ENCODE measurements at regions not wholly inside any gene's neighbourhood (a gene's known extent, or its start where the extent isn't known, plus 50 kb on each side); places are given as distances from the start of the nearest gene placed in this dataset.

GRCh38 chr6:33875141-33875581, 71.4 kb upstream of the MLN start:
- no peak for TF ChIP-seq YY1 (IDR thresholded peaks at IDR 0.05; ENCODE audit: extremely low read depth, insufficient replicate concordance, low read depth, low read length)
- no peak for TF ChIP-seq ZNF274 (IDR thresholded peaks at IDR 0.05; ENCODE audit: low read depth, low read length)
- no peak for TF ChIP-seq POLR2AphosphoS5 (IDR thresholded peaks at IDR 0.05; ENCODE audit: low read depth, low read length)
- TF ChIP-seq JUND (IDR thresholded peaks at IDR 0.05): no peak
- no peak for TF ChIP-seq ELF1 (IDR thresholded peaks at IDR 0.05; ENCODE audit: borderline replicate concordance, low read depth)
- no peak for TF ChIP-seq RAD21 (IDR thresholded peaks at IDR 0.05; ENCODE audit: low read depth)
- TF ChIP-seq TCF7L2 (IDR thresholded peaks at IDR 0.05; ENCODE audit: borderline replicate concordance, extremely low read depth, insufficient read depth, insufficient read length): no peak
- TF ChIP-seq ATF3 (IDR thresholded peaks at IDR 0.05): no peak
- no peak for TF ChIP-seq CEBPB (IDR thresholded peaks at IDR 0.05; ENCODE audit: low read depth)
- no peak for TF ChIP-seq EZH2phosphoT487 (IDR thresholded peaks at IDR 0.05; ENCODE audit: borderline replicate concordance)
- RAD21 ChIA-PET (ENCODE audit: low non-redundant PET in 1 of 2, low total read pairs in 2 of 2, uncharacterized antibody in 2 of 2, unreplicated experiment in 2 of 2): no interaction called here
- POLR2A ChIA-PET: no interaction called here
- CTCF ChIA-PET: no interaction called here
- Histone ChIP-seq H3K4me3 (replicated peaks in 1 of 2; ENCODE audit: low read depth in 1 of 2, low read length in 2 of 2) (no peak overlapping the region), H3K4me2 (ENCODE audit: low read length) (no peak overlapping the region), H3K27ac (ENCODE audit: low read depth, low read length) (no peak overlapping the region), H4K20me1 (ENCODE audit: insufficient read depth) (no peaks in the 10 kb centered on the region), H3K4me1 (ENCODE audit: control insufficient read depth in 1 of 2, insufficient read depth in 2 of 2, low read length in 2 of 2) (no peaks in the 10 kb centered on the region), H3K79me2 (ENCODE audit: insufficient read depth, low read length) (no peaks in the 10 kb centered on the region), H3K9me2 (ENCODE audit: insufficient read depth) (no peaks in the 10 kb centered on the region), H3K36me3 (ENCODE audit: control insufficient read depth in 1 of 2, insufficient read depth in 2 of 2, low read length in 2 of 2) (no peaks in the 10 kb centered on the region), H3K9ac (ENCODE audit: low read length) (no peak overlapping the region), H3K27me3 (ENCODE audit: insufficient read depth, low read length) (no peaks in the 10 kb centered on the region; the same call in 1 of the 2 replicates), H2AFZ (ENCODE audit: low read depth, low read length, poor library complexity, severe bottlenecking) (no peak overlapping the region), H3K9me3 (ENCODE audit: control insufficient read depth in 1 of 2, insufficient read depth in 1 of 2, low read depth in 1 of 2, low read length in 2 of 2) (no peaks in the 10 kb centered on the region)
- ATAC-seq (no peak), DNase-seq (ENCODE audit: low read depth, low spot score) (no peak)
- no TSS peak for BruUV-seq (replicated peaks)
- intact Hi-C loops (cut with micrococcal nuclease): no loop called here

GRCh38 chr6:33874136-33874760, 70.4 kb upstream of the MLN start:
- ATAC-seq (no peak), DNase-seq (ENCODE audit: low read depth, low spot score) (no peak)
- no peaks in the 10 kb centered on the region for H4K20me1 ChIP-seq (ENCODE audit: insufficient read depth)
- TF ChIP-seq CBX3 (IDR thresholded peaks at IDR 0.05; ENCODE audit: low read depth): no peak
- TF ChIP-seq EZH2phosphoT487 (IDR thresholded peaks at IDR 0.05; ENCODE audit: borderline replicate concordance): no peak
- no peak for TF ChIP-seq SIN3A (IDR thresholded peaks at IDR 0.05; ENCODE audit: low read depth)
- no peak for TF ChIP-seq CTCF (IDR thresholded peaks at IDR 0.05 in 2 of 3, conservative IDR thresholded peaks at IDR 0.05 in 1 of 3; ENCODE audit: borderline replicate concordance in 1 of 3, insufficient read depth in 1 of 3, low read depth in 2 of 3, low read length in 2 of 3)
- TF ChIP-seq MAX (IDR thresholded peaks at IDR 0.05): no peak
- no peak for TF ChIP-seq ZNF274 (IDR thresholded peaks at IDR 0.05; ENCODE audit: low read depth, low read length)
- TF ChIP-seq ATF3 (IDR thresholded peaks at IDR 0.05): no peak
- no peak for TF ChIP-seq POLR2A (IDR thresholded peaks at IDR 0.05; ENCODE audit: borderline replicate concordance, extremely low read depth, insufficient read depth, insufficient read length)
- TF ChIP-seq JUND (IDR thresholded peaks at IDR 0.05): no peak
- no peak for TF ChIP-seq EGR1 (IDR thresholded peaks at IDR 0.05; ENCODE audit: low read depth)
- TF ChIP-seq YY1 (IDR thresholded peaks at IDR 0.05; ENCODE audit: extremely low read depth, insufficient replicate concordance, low read depth, low read length): no peak
- TF ChIP-seq ELF1 (IDR thresholded peaks at IDR 0.05; ENCODE audit: borderline replicate concordance, low read depth): no peak
- no peak for TF ChIP-seq FOSL1 (IDR thresholded peaks at IDR 0.05; ENCODE audit: low read depth)
- no peak for TF ChIP-seq EZH2 (IDR thresholded peaks at IDR 0.05)
- TF ChIP-seq SP1 (IDR thresholded peaks at IDR 0.05; ENCODE audit: low read depth): no peak
- H3K4me1 ChIP-seq (ENCODE audit: control insufficient read depth in 1 of 2, insufficient read depth in 2 of 2, low read length in 2 of 2): no peaks in the 10 kb centered on the region
- H3K9me2 ChIP-seq (ENCODE audit: insufficient read depth): no peaks in the 10 kb centered on the region
- no peak overlapping the region for H2AFZ ChIP-seq (ENCODE audit: low read depth, low read length, poor library complexity, severe bottlenecking)
- no peaks in the 10 kb centered on the region for H3K36me3 ChIP-seq (ENCODE audit: control insufficient read depth in 1 of 2, insufficient read depth in 2 of 2, low read length in 2 of 2)
- BruUV-seq (replicated peaks): no TSS peak
- H3K9me3 ChIP-seq (ENCODE audit: control insufficient read depth in 1 of 2, insufficient read depth in 1 of 2, low read depth in 1 of 2, low read length in 2 of 2): no peaks in the 10 kb centered on the region
- CTCF ChIA-PET: no interaction called here
- no peak overlapping the region for H3K9ac ChIP-seq (ENCODE audit: low read length)
- H3K79me2 ChIP-seq (ENCODE audit: insufficient read depth, low read length): no peaks in the 10 kb centered on the region
- RAD21 ChIA-PET (ENCODE audit: low non-redundant PET in 1 of 2, low total read pairs in 2 of 2, uncharacterized antibody in 2 of 2, unreplicated experiment in 2 of 2): no interaction called here
- no peak overlapping the region for H3K4me3 ChIP-seq (replicated peaks in 1 of 2; ENCODE audit: low read depth in 1 of 2, low read length in 2 of 2)
- H3K27ac ChIP-seq (ENCODE audit: low read depth, low read length): no peak overlapping the region
- intact Hi-C loops (cut with micrococcal nuclease): no loop called here
- no peaks in the 10 kb centered on the region; the same call in 1 of the 2 replicates for H3K27me3 ChIP-seq (ENCODE audit: insufficient read depth, low read length)
- no peak overlapping the region for H3K4me2 ChIP-seq (ENCODE audit: low read length)
- POLR2A ChIA-PET: no interaction called here

Measured in HCT116 (cell line).